HepG2 (cell line): ENCODE measurements at regions not wholly inside any gene's neighbourhood (a gene's known extent, or its start where the extent isn't known, plus 50 kb on each side); places are given as distances from the start of the nearest gene placed in this dataset.
A peak's percentile ranks its signal among the peaks of the same experiment; 100 is the strongest.

ENCODE experiments used
- ATF1 ChIP-seq: IDR thresholded peaks from 2 replicates; pipeline ENCODE4 v1.6.1; 2016; ENCODE audit warnings: mild to moderate bottlenecking, control low read depth
- CAMTA2 ChIP-seq: sonication (generic); formaldehyde crosslinking; IDR thresholded peaks from 2 replicates; pipeline ENCODE4 v1.4.0; 2020; ENCODE audit warnings: mild to moderate bottlenecking, missing genetic modification reagents, borderline replicate concordance
- CBX1 ChIP-seq: IDR thresholded peaks from one replicate; pipeline ENCODE4 v1.6.1; 2016; ENCODE audit warnings: antibody characterized with exemption, low read depth
- GABPA ChIP-seq, 2 experiments: IDR thresholded peaks; 2 replicates each; pipeline ENCODE4 v1.6.1; 2011 to 2016; ENCODE audit warnings: low read depth in 2 of 2, low read length in 1 of 2, missing biosample characterization in 1 of 2, missing genetic modification characterization in 1 of 2
- ISL2 ChIP-seq: sonication (generic); formaldehyde crosslinking; IDR thresholded peaks from 2 replicates; pipeline ENCODE4 v1.5.0; 2020; ENCODE audit warnings: missing genetic modification reagents
- PAX8 ChIP-seq: sonication (generic); formaldehyde crosslinking; IDR thresholded peaks from 2 replicates; pipeline ENCODE4 v1.8.0; 2022; ENCODE audit warnings: mild to moderate bottlenecking, missing genetic modification reagents, borderline replicate concordance
- PHB2 ChIP-seq: fragments of 450-650 bp; IDR thresholded peaks from 2 replicates; pipeline ENCODE4 v1.6.1; 2018; ENCODE audit not compliant: partially characterized antibody
- PITX1 ChIP-seq: sonication (generic); formaldehyde crosslinking; IDR thresholded peaks from 2 replicates; pipeline ENCODE4 v1.5.1; 2020; ENCODE audit warnings: mild to moderate bottlenecking, missing genetic modification reagents
- REL ChIP-seq: sonication (generic); formaldehyde crosslinking; conservative IDR thresholded peaks from 2 replicates; pipeline ENCODE4 v1.8.0; 2022; ENCODE audit warnings: mild to moderate bottlenecking, missing genetic modification reagents, moderate library complexity
- SMC3 ChIP-seq: IDR thresholded peaks from 2 replicates; pipeline ENCODE4 v1.6.1; 2011; ENCODE audit warnings: low read length, improper control_type of control experiment
- SRSF9 ChIP-seq: fragments of 200-400 bp; formaldehyde crosslinking; IDR thresholded peaks from 2 replicates; pipeline ENCODE4 v1.6.1; 2018; ENCODE audit warnings: borderline replicate concordance, mild to moderate bottlenecking, low read depth, low read length; ENCODE audit not compliant: insufficient read depth, poor library complexity, severe bottlenecking
- TMF1 ChIP-seq: sonication (generic); formaldehyde crosslinking; IDR thresholded peaks from 2 replicates; pipeline ENCODE4 v1.8.1; 2022; ENCODE audit warnings: low read depth, missing genetic modification reagents
- WIZ ChIP-seq: sonication (generic); formaldehyde crosslinking; IDR thresholded peaks from 2 replicates; pipeline ENCODE4 v1.5.1; 2020; ENCODE audit warnings: mild to moderate bottlenecking, missing genetic modification reagents
- ZNF282 ChIP-seq: fragments of 450-650 bp; IDR thresholded peaks from 2 replicates; pipeline ENCODE4 v1.6.1; 2018; ENCODE audit not compliant: partially characterized antibody
- ZNF33B ChIP-seq: sonication (generic); formaldehyde crosslinking; IDR thresholded peaks from 2 replicates; pipeline ENCODE4 v1.5.1; 2020; ENCODE audit warnings: mild to moderate bottlenecking, missing genetic modification reagents
- ZNF660 ChIP-seq: sonication (generic); formaldehyde crosslinking; IDR thresholded peaks from 2 replicates; pipeline ENCODE4 v1.5.1; 2020; ENCODE audit warnings: mild to moderate bottlenecking, low read depth, missing genetic modification reagents, borderline replicate concordance
- TF ChIP-seq, protein P1 (sequence below): sonication (generic); formaldehyde crosslinking; IDR thresholded peaks from 2 replicates; pipeline ENCODE4 v1.4.0; 2020; ENCODE audit warnings: missing genetic modification reagents
- TF ChIP-seq, protein P2 (sequence below): sonication (generic); formaldehyde crosslinking; IDR thresholded peaks from 2 replicates; pipeline ENCODE4 v1.8.0; 2022; ENCODE audit warnings: low read depth, missing genetic modification reagents
- TF ChIP-seq, protein P3 (sequence below): fragments of 450-650 bp; IDR thresholded peaks from 2 replicates; pipeline ENCODE4 v1.6.1; 2017
- TF ChIP-seq, protein P4 (sequence below): sonication (generic); formaldehyde crosslinking; IDR thresholded peaks from 2 replicates; pipeline ENCODE4 v1.4.0; 2020; ENCODE audit warnings: missing genetic modification reagents
- TF ChIP-seq, protein P5 (sequence below): sonication (generic); formaldehyde crosslinking; IDR thresholded peaks from 2 replicates; pipeline ENCODE4 v1.8.0; 2022; ENCODE audit warnings: missing genetic modification reagents, mild to moderate bottlenecking, inconsistent platforms, borderline replicate concordance

DNA sequence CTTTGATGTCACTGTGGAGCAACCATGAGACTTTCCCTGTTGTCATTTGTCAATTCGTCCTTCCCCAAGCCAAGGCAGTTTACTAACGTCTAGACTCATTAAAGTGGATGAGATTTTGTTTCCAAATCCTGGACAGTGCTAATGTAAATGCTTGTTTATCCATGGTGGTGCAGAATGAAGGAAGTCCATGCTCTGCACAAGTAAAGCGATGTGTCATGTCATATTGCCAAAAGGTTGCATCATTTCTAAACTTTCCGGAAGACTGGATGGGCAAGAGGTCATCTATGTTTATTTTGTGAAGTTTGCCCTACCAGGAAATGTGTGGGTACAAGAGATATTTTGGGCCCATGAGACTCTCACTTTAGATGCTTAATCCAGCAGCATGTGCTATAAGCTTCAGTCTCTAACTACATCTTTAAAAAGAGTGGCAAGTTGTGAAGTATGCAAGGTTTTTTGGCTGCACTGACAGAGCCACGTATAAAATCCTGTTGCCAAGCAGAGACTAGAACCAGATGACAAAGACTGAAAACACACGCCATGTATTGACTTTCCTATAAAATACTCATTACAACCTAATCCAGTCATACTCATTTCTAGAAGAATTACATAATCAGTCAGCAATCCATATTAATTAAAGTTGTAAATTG lies 72.1 kb upstream of the FNDC3B start (continued):
- TF ChIP-seq, protein P1, sequence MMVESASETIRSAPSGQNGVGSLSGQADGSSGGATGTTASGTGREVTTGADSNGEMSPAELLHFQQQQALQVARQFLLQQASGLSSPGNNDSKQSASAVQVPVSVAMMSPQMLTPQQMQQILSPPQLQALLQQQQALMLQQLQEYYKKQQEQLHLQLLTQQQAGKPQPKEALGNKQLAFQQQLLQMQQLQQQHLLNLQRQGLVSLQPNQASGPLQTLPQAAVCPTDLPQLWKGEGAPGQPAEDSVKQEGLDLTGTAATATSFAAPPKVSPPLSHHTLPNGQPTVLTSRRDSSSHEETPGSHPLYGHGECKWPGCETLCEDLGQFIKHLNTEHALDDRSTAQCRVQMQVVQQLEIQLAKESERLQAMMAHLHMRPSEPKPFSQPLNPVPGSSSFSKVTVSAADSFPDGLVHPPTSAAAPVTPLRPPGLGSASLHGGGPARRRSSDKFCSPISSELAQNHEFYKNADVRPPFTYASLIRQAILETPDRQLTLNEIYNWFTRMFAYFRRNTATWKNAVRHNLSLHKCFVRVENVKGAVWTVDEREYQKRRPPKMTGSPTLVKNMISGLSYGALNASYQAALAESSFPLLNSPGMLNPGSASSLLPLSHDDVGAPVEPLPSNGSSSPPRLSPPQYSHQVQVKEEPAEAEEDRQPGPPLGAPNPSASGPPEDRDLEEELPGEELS = peak; percentile 98
- TF ChIP-seq WIZ (0 out of 2 replicates have a peak, but pooled peaks have one; percentile 44), REL (0 out of 2 replicates have a peak, but pooled peaks have one; percentile 30), PAX8 (CRISPR knock-in tag) (no peak), GABPA (IDR thresholded peaks at IDR 0.05; ENCODE audit: low read depth, low read length) (no peak), GABPA (CRISPR knock-in tag; IDR thresholded peaks at IDR 0.05; ENCODE audit: low read depth) (peak; percentile 79), ISL2 (peak; percentile 94), ZNF33B (CRISPR knock-in tag) (no peak; the same call in 1 of the 2 replicates), CBX1 (no peak), PITX1 (CRISPR knock-in tag) (peak; percentile 91; the same call in 1 of the 2 replicates), PHB2 (no peak), ATF1 (peak; percentile 66; the same call in 1 of the 2 replicates), TMF1 (CRISPR knock-in tag) (no peak), CAMTA2 (CRISPR knock-in tag) (no peak), SMC3 (peak; percentile 56), ZNF282 (no peak), SRSF9 (no peak), ZNF660 (CRISPR knock-in tag) (no peak)
- TF ChIP-seq, protein P2, sequence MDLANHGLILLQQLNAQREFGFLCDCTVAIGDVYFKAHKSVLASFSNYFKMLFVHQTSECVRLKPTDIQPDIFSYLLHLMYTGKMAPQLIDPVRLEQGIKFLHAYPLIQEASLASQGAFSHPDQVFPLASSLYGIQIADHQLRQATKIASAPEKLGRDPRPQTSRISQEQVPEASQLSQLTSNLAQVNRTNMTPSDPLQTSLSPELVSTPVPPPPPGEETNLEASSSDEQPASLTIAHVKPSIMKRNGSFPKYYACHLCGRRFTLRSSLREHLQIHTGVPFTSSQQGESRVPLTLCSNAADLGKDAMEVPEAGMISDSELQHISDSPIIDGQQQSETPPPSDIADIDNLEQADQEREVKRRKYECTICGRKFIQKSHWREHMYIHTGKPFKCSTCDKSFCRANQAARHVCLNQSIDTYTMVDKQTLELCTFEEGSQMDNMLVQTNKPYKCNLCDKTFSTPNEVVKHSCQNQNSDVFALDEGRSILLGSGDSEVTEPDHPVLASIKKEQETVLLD (CRISPR knock-in tag) = no peak
- TF ChIP-seq, protein P3, sequence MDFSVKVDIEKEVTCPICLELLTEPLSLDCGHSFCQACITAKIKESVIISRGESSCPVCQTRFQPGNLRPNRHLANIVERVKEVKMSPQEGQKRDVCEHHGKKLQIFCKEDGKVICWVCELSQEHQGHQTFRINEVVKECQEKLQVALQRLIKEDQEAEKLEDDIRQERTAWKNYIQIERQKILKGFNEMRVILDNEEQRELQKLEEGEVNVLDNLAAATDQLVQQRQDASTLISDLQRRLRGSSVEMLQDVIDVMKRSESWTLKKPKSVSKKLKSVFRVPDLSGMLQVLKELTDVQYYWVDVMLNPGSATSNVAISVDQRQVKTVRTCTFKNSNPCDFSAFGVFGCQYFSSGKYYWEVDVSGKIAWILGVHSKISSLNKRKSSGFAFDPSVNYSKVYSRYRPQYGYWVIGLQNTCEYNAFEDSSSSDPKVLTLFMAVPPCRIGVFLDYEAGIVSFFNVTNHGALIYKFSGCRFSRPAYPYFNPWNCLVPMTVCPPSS = no peak
- TF ChIP-seq, protein P4, sequence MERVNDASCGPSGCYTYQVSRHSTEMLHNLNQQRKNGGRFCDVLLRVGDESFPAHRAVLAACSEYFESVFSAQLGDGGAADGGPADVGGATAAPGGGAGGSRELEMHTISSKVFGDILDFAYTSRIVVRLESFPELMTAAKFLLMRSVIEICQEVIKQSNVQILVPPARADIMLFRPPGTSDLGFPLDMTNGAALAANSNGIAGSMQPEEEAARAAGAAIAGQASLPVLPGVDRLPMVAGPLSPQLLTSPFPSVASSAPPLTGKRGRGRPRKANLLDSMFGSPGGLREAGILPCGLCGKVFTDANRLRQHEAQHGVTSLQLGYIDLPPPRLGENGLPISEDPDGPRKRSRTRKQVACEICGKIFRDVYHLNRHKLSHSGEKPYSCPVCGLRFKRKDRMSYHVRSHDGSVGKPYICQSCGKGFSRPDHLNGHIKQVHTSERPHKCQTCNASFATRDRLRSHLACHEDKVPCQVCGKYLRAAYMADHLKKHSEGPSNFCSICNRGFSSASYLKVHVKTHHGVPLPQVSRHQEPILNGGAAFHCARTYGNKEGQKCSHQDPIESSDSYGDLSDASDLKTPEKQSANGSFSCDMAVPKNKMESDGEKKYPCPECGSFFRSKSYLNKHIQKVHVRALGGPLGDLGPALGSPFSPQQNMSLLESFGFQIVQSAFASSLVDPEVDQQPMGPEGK (CRISPR knock-in tag) = peak; percentile 82
- TF ChIP-seq, protein P5, sequence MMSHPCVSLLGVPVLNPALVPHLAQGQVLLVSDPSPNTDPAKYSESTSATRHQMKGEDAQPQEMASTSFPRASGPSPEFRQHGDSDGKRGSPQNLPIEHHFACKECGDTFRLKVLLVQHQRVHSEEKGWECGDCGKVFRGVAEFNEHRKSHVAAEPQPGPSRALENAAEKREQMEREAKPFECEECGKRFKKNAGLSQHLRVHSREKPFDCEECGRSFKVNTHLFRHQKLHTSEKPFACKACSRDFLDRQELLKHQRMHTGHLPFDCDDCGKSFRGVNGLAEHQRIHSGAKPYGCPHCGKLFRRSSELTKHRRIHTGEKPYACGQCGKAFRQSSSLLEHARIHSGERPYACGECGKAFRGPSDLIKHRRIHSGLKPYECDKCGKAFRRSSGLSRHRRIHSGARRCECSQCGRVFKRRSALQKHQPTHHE (CRISPR knock-in tag) = no peak
